ENCODE measurements at regions not wholly inside any gene's neighbourhood (a gene's known extent, or its start where the extent isn't known, plus 50 kb on each side); places are given as distances from the start of the nearest gene placed in this dataset.

GRCh38 chr2:226531061-226531810 lies 268.4 kb downstream of the IRS1 start:
- TF ChIP-seq CTCF (IDR thresholded peaks at IDR 0.05) (no peak), POLR2A (IDR thresholded peaks at IDR 0.05) (no peak)

Measured in testis (tissue), 2 donors.